Loucy (cell line): ENCODE measurements at regions not wholly inside any gene's neighbourhood (a gene's known extent, or its start where the extent isn't known, plus 50 kb on each side); places are given as distances from the start of the nearest gene placed in this dataset.

Experiments
- H2AFZ ChIP-seq: fragments of 200-600 bp; sonication (generic); 2 replicates; pipeline ENCODE4 v1.6.0; 2016; ENCODE audit warnings: antibody characterized with exemption, mild to moderate bottlenecking, low read length, moderate library complexity
- H3F3A ChIP-seq: fragments of 200-600 bp; 2 replicates; pipeline ENCODE4 v1.6.0; 2016; ENCODE audit warnings: antibody characterized with exemption, low read depth, mild to moderate bottlenecking
- H3K27me3 ChIP-seq: fragments of 200-600 bp; sonication (generic); 2 replicates; pipeline ENCODE4 v1.6.1; 2014; ENCODE audit warnings: low read length, mild to moderate bottlenecking; ENCODE audit not compliant: insufficient read depth, poor library complexity, severe bottlenecking
- H3K36me3 ChIP-seq: fragments of 200-600 bp; sonication (generic); 2 replicates; pipeline ENCODE4 v1.6.1; 2016; ENCODE audit warnings: low read length; ENCODE audit not compliant: insufficient read depth
- H3K4me1 ChIP-seq: fragments of 200-600 bp; sonication (generic); 2 replicates; pipeline ENCODE4 v1.5.1; 2014; ENCODE audit warnings: low read length, mild to moderate bottlenecking; ENCODE audit not compliant: insufficient read depth, poor library complexity, severe bottlenecking
- H3K4me2 ChIP-seq: fragments of 200-600 bp; sonication (generic); 2 replicates; pipeline ENCODE4 v1.6.0; 2014; ENCODE audit warnings: antibody characterized with exemption, low read length, low read depth, mild to moderate bottlenecking; ENCODE audit not compliant: poor library complexity, severe bottlenecking
- H3K4me3 ChIP-seq: fragments of 200-600 bp; sonication (generic); 2 replicates; pipeline ENCODE4 v1.5.1; 2014; ENCODE audit warnings: low read length, mild to moderate bottlenecking, mixed read lengths; ENCODE audit not compliant: poor library complexity, severe bottlenecking
- H3K79me2 ChIP-seq: fragments of 200-600 bp; sonication (generic); 2 replicates; pipeline ENCODE4 v1.6.1; 2014; ENCODE audit warnings: low read length; ENCODE audit not compliant: insufficient read depth
- H3K9ac ChIP-seq: fragments of 200-600 bp; sonication (generic); 2 replicates; pipeline ENCODE4 v1.6.0; 2014; ENCODE audit warnings: mild to moderate bottlenecking, low read depth, low read length, moderate library complexity; ENCODE audit not compliant: poor library complexity, severe bottlenecking
- H3K9me2 ChIP-seq: fragments of 200-600 bp; sonication (generic); replicated peaks from 2 replicates; pipeline ENCODE4 v1.6.1; 2016; ENCODE audit warnings: low read depth, low read length, mixed read lengths
- H3K9me3 ChIP-seq: fragments of 200-600 bp; sonication (generic); 2 replicates; pipeline ENCODE4 v1.6.1; 2014; ENCODE audit warnings: mild to moderate bottlenecking, antibody characterized with exemption, low read length, low read depth; ENCODE audit not compliant: insufficient read depth
- H4K20me1 ChIP-seq: fragments of 200-600 bp; sonication (generic); 2 replicates; pipeline ENCODE4 v1.6.0; 2014; ENCODE audit warnings: antibody characterized with exemption, low read length, mild to moderate bottlenecking; ENCODE audit not compliant: insufficient read depth, poor library complexity, severe bottlenecking
- EZH2phosphoT487 ChIP-seq: fragments of 200-600 bp; IDR thresholded peaks from 2 replicates; pipeline ENCODE4 v1.6.1; 2018; ENCODE audit warnings: antibody characterized with exemption, mild to moderate bottlenecking, moderate library complexity, borderline replicate concordance
- TF ChIP-seq, protein P1 (sequence below): fragments of 200-600 bp; sonication (generic); conservative IDR thresholded peaks from 2 replicates; pipeline ENCODE4 v1.5.1; 2014; ENCODE audit warnings: mild to moderate bottlenecking, antibody characterized with exemption, low read length

DNA sequence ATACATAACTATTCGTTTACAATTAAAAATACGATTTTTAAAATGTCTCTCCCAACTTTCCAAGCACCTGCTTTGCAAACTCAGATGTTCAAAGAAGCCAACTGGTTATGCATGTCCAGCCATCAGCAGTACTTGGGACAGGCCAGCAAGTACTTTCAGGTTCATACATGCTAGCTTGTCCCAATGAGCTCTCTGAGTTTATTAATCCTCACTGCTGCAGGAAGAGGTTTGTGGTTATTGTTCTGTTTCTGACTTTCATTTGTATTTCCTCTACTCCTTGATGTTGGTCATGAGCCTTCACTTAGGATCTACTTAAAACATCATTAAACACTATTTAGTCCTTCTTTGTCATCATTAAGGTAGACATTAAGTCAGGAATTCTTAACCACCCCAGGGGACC lies 374.1 kb downstream of the LRATD1 start:
- no peak for TF ChIP-seq EZH2phosphoT487
- TF ChIP-seq, protein P1, sequence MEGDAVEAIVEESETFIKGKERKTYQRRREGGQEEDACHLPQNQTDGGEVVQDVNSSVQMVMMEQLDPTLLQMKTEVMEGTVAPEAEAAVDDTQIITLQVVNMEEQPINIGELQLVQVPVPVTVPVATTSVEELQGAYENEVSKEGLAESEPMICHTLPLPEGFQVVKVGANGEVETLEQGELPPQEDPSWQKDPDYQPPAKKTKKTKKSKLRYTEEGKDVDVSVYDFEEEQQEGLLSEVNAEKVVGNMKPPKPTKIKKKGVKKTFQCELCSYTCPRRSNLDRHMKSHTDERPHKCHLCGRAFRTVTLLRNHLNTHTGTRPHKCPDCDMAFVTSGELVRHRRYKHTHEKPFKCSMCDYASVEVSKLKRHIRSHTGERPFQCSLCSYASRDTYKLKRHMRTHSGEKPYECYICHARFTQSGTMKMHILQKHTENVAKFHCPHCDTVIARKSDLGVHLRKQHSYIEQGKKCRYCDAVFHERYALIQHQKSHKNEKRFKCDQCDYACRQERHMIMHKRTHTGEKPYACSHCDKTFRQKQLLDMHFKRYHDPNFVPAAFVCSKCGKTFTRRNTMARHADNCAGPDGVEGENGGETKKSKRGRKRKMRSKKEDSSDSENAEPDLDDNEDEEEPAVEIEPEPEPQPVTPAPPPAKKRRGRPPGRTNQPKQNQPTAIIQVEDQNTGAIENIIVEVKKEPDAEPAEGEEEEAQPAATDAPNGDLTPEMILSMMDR, result no peak
- Histone ChIP-seq H2AFZ (no peak overlapping the region), H3K4me2 (peak overlapping the region; percentile 68), H3K27me3 (no peaks in the 10 kb centered on the region), H3K36me3 (no peaks in the 10 kb centered on the region), H3K4me1 (peaks cover 36% of the 10 kb centered on the region), H3F3A (no peaks in the 10 kb centered on the region), H3K9me2 (no peaks in the 10 kb centered on the region), H3K4me3 (peak overlapping the region; percentile 33), H4K20me1 (no peaks in the 10 kb centered on the region), H3K79me2 (no peaks in the 10 kb centered on the region), H3K9me3 (no peaks in the 10 kb centered on the region), H3K9ac (no peak overlapping the region)

DNA sequence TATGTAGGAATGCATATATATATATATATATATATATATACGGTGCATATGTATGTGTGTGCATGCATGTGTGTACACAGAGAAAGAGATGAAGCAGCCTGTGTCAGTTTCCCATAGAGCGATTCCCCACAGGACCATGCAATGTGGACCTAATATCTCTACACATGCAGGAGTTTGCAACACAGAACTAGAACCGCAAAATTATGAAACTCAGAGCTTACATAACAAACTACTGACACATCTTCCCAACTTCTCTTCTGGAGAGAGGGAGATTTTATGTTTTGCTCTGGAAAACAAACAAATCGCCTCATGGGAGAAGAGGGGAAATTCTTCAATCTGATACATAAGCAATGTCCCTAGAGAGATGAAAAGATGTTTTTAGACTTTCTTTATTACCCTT lies 377.2 kb downstream of the LRATD1 start:
- no peak for TF ChIP-seq EZH2phosphoT487
- TF ChIP-seq, protein P1, result no peak
- Histone ChIP-seq H3K27me3 (no peaks in the 10 kb centered on the region), H3K4me2 (no peak overlapping the region), H3K36me3 (no peaks in the 10 kb centered on the region), H3K79me2 (no peaks in the 10 kb centered on the region), H3K9ac (no peak overlapping the region), H2AFZ (no peak overlapping the region), H3K4me1 (peaks cover 31% of the 10 kb centered on the region), H3K9me2 (no peaks in the 10 kb centered on the region), H3K9me3 (peaks cover 10% of the 10 kb centered on the region; the same call in 1 of the 2 replicates), H3F3A (no peaks in the 10 kb centered on the region), H4K20me1 (no peaks in the 10 kb centered on the region), H3K4me3 (no peak overlapping the region)

DNA sequence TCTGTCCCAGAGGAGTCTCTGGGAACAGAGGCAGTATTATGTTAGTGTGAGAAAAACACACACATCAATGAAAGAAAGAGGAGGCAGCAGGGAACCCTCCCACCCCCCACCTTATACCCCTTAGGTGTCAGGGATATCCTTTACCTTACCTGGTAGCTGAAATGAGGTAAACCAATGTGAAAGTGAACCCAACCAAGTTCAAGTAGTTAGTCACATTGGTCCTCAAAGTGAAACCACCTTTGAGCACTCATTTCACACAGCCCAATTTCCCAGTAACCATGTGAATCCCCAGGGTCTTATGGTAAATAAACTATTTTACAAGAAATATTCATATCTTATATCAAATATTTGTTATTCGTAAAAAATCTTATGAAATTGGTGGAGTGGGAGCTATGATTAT lies 377.8 kb downstream of the LRATD1 start:
- no peak overlapping the region for H3K4me2 ChIP-seq

More for the DNA sequence above, 377.8 kb downstream of the LRATD1 start:
- no peak overlapping the region for H3K4me3 ChIP-seq
- H3K9ac ChIP-seq, result no peak overlapping the region
- no peaks in the 10 kb centered on the region for H3K9me2 ChIP-seq
- no peaks in the 10 kb centered on the region for H3K36me3 ChIP-seq
- no peak overlapping the region for H2AFZ ChIP-seq
- H3K4me1 ChIP-seq, result peaks cover 26% of the 10 kb centered on the region
- TF ChIP-seq EZH2phosphoT487, result no peak
- TF ChIP-seq, protein P1, result no peak
- H3F3A ChIP-seq, result no peaks in the 10 kb centered on the region
- no peaks in the 10 kb centered on the region for H4K20me1 ChIP-seq
- no peaks in the 10 kb centered on the region for H3K79me2 ChIP-seq
- peaks cover 10% of the 10 kb centered on the region; the same call in 1 of the 2 replicates for H3K9me3 ChIP-seq
- H3K27me3 ChIP-seq, result no peaks in the 10 kb centered on the region
